BJ (cell line): ENCODE measurements at regions not wholly inside any gene's neighbourhood (a gene's known extent, or its start where the extent isn't known, plus 50 kb on each side); places are given as distances from the start of the nearest gene placed in this dataset.

ENCODE experiments used
- CTCF ChIA-PET: fragments of 350-600 bp; formaldehyde crosslinking; extraction: SDS; loops from one replicate; lab custom pipeline; 2021; ENCODE audit warnings: antibody characterized with exemption, inconsistent platforms; lab: Yijun Ruan, JAX
- POLR2A ChIA-PET: fragments of 300-600 bp; sonication (Branson Sonifier 250); formaldehyde crosslinking; extraction: SDS; loops from one replicate; lab custom pipeline; 2021; ENCODE audit warnings: antibody characterized with exemption; lab: Charles Lee
- DNase-seq: peaks from one replicate; pipeline ENCODE4 v3.0.0-alpha.2; 2011; ENCODE audit warnings: low read depth
- H3K27me3 ChIP-seq: 2 replicates; pipeline ENCODE4 v1.6.0; 2011; ENCODE audit warnings: low read length; ENCODE audit not compliant: control insufficient read depth, insufficient read depth
- H3K36me3 ChIP-seq: 2 replicates; pipeline ENCODE4 v1.5.1; 2011; ENCODE audit warnings: low read length; ENCODE audit not compliant: control insufficient read depth, insufficient read depth
- H3K4me3 ChIP-seq: 2 replicates; pipeline ENCODE4 v1.5.1; 2011; ENCODE audit warnings: low read depth, mild to moderate bottlenecking, control low read depth, low read length
- CTCF ChIP-seq: IDR thresholded peaks from 2 replicates; pipeline ENCODE4 v1.5.1; 2011; ENCODE audit warnings: low read depth, mild to moderate bottlenecking, control low read depth, inconsistent platforms, low read length, moderate library complexity; ENCODE audit not compliant: insufficient read depth

- CTCF ChIA-PET, result no interaction called here
- H3K4me3 ChIP-seq, result no peak overlapping the region
- POLR2A ChIA-PET, result no interaction called here
- no peak for TF ChIP-seq CTCF
- no peaks in the 10 kb centered on the region for H3K27me3 ChIP-seq
- DNase-seq, result no peak
- no peaks in the 10 kb centered on the region for H3K36me3 ChIP-seq
These were observed 138.7 kb upstream of the CCDC150 start for GRCh38 chr2:196500686-196501431.

GRCh38 chr2:196501836-196502235 lies 137.7 kb upstream of the CCDC150 start:
- Histone ChIP-seq H3K4me3 (no peak overlapping the region), H3K27me3 (no peaks in the 10 kb centered on the region), H3K36me3 (no peaks in the 10 kb centered on the region)
- POLR2A ChIA-PET, result interaction anchor here (0.6 kb wide), 1 partner anchor 189 kb away, joined by 3 read pairs; no protein-coding TSS in a partner anchor
- CTCF ChIA-PET, result no interaction called here
- no peak for DNase-seq
- no peak for TF ChIP-seq CTCF

DNA sequence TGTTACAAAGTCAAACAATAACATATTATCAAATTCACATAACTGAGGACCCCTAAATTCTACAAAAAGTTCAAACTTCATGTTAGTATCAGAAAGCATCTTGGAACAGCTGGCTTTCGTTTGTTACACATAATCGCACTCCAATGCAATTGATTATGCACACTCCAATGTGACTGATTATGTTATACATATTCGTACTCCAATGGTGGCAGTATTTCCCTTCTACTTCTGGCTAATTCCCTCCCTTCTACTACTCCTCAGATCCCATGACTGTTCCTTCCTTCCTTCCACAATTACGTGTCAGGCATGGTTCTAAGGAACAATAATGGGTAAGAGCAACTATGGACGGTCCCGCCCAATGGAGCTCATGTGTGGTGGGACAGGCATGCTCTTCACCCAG lies 137.1 kb upstream of the CCDC150 start:
- no peak for TF ChIP-seq CTCF
- Histone ChIP-seq H3K36me3 (no peaks in the 10 kb centered on the region), H3K4me3 (no peak overlapping the region), H3K27me3 (no peaks in the 10 kb centered on the region)
- ChIA-PET CTCF (no interaction called here), POLR2A (interaction anchor here (0.6 kb wide), 1 partner anchor 188 kb away, joined by 3 read pairs; no protein-coding TSS in a partner anchor)
- no peak for DNase-seq

DNA sequence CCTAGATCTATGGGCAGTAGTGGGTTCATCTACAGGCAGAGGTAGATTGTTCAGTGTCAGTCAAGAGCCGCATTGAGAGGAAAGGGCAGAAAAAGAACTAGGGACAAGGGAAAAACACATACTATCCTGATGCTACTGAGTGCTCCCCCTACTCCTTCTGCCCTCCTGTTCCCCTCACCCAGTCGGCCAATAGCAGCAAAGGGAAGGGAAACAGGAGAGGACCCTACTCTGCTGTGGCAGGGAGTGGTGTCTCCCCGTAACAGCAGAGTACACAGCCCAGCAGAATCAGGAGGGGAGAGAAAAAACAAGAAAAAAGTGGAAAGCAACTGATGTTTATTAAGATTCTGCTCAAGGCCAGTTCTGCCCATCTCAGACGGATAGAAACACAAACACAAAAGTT lies 136.1 kb upstream of the CCDC150 start:
- no peak for TF ChIP-seq CTCF
- DNase-seq, result no peak
- no peaks in the 10 kb centered on the region for H3K27me3 ChIP-seq
- ChIA-PET CTCF (no interaction called here), POLR2A (no interaction called here)
- H3K4me3 ChIP-seq, result no peak overlapping the region
- no peaks in the 10 kb centered on the region for H3K36me3 ChIP-seq

DNA sequence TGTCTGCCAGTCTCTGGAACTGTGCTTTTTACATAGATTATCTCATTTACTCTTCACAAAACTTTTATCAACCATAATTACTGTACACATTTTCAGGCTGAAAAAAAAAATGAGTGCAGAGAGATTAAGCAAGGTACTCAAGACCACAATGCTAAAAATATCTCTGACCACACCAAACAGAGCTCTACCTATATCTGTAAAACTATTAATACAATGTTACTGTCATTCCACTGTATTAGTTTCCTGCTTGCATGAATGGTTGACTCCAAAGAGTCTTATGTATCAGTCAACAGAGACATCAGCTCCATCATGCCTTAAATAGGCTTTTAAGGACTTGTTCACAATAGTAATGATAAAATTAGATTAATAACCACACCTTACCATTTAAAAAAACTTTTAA lies 134.7 kb upstream of the CCDC150 start:
- ChIA-PET POLR2A (no interaction called here), CTCF (no interaction called here)
- DNase-seq, result no peak
- Histone ChIP-seq H3K27me3 (no peaks in the 10 kb centered on the region), H3K4me3 (no peak overlapping the region), H3K36me3 (no peaks in the 10 kb centered on the region)
- TF ChIP-seq CTCF, result no peak
